GM18861 (cell line): ENCODE measurements at regions not wholly inside any gene's neighbourhood (a gene's known extent, or its start where the extent isn't known, plus 50 kb on each side); places are given as distances from the start of the nearest gene placed in this dataset.

ENCODE experiments used
- ATAC-seq: cut with Tn5 transposase; IDR thresholded peaks from one replicate; pipeline ENCODE4 v1.9.1; 2021; ENCODE audit not compliant: unreplicated experiment

DNA sequence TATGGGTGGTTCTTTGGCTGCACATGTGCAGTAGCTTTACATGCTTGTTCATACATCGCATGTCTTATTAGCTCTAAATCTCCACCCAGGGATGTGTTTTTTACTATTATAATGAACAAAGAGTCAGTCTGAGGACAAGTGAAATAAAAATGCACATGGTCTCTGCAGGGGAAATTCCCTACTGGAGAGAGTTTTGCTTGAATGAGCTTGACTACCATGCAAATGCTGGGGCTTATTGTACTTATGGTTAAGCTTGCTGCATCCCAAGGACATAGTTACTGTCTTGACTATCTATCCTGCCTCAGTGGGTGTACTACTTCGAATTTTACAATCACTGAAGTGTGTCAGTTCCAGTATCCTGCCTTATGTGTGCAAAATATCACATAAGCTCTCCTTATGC lies 362.7 kb downstream of the TDRD15 start:
- ATAC-seq: no peak

DNA sequence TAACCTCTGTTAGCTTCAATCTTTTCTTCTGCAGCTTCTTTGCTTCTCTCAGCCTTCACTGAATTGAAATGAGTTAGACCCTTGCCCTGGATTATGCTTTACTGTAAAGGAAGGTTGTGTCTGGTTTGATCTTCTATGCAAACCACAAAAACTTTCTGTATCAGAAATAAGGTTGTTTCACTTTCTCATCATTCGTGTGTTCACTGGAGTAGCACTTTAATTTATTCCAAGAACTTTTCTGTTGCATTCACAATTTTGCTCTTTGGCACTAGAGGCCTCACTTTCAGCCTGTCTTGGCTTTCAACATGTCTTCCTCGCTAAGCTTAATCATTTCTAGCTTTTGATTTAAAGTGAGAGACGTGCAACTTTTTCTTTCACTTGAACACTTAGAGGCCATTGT lies 365.3 kb downstream of the TDRD15 start:
- no peak for ATAC-seq

DNA sequence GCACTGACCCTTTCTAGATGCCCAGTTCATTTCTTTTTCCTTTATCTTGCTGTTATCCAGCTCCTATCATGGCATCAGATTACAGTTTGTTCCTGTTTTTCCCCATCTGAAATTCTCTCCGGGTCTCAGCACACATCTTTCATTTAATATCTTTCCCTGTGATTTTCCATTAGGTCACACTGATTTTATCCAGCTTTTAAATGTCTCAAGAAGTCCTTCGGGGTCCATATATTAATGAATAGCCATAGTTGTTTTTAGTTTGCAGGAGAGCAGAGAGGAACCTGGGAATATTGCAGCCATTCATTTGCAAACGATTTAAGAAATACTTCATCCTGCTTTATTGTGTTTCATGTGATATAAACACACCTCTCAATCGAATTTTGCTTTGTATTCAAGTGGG lies 374.2 kb downstream of the TDRD15 start:
- no peak for ATAC-seq

DNA sequence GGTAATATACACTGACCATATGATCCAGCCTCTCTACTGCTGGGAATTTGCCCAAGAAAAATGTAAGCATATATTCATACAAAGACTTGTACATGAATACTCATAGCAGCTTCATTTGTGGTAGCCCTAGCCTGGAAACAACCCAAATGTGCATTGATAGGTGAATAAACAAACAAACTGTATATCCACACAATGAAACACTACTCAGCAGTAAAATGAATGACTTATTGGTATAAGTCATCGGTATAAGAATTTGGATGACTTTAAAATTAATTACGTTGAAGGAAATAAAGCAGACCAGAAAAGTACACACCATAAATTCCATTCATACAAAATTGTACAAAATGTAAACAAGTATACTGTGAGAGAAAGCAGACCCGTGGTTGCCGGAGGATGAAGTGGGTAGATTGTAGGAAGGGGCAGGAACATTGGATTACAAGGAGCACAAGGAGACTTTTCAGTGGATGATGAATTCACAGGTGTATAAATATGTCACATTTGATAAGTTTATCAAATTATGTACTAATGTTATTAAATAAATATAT lies 376.7 kb downstream of the TDRD15 start:
- ATAC-seq: no peak

DNA sequence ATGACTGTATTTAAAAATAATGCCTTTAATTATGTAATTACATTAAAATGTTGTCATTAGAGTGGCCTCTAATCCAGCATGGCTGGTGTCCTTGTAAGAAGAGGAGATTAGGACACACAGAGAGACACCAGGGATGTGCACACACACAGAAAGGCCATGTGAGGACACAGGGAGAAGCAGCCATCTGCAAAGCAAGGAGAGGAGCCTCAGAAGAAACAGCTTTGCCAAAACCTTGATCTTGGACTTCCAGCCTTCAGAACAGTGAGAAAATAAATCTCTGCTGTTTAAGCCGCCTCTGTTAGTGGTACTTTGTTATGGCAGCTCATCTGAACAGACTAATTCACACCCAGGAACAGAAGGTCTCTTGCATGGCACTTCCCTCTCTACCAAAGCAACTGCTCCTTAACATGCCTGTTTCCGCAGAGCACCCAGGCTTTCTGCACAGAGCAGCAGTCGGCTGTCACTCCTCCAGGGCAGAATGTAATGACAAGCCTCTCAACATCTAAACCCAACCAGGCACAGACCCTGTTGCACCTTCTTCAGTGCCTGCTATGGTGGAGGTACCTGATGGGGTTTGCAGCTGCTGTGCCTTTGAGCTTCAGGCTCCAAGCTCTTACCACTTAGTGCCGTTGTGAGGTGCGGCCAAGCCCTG lies 377.7 kb downstream of the TDRD15 start:
- no peak for ATAC-seq

DNA sequence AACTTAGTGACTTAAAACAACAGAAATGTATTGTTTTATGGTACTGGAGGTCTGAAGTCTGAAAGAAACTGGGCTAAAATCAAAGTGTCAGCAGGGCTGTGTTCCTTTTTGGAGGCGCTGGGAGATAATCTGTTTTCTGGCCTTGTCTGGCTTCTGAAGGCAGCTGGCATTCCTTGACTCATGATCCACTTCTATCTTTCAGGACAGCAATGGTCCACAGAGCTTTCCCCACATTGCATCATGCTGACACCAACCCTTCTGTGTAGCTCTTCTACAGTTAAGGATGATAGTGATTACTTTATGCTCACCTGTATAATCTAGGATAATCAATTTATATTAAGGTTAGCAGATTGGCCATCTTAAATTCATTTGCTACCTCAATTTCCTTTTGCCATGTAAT lies 392.1 kb downstream of the TDRD15 start:
- no peak for ATAC-seq

DNA sequence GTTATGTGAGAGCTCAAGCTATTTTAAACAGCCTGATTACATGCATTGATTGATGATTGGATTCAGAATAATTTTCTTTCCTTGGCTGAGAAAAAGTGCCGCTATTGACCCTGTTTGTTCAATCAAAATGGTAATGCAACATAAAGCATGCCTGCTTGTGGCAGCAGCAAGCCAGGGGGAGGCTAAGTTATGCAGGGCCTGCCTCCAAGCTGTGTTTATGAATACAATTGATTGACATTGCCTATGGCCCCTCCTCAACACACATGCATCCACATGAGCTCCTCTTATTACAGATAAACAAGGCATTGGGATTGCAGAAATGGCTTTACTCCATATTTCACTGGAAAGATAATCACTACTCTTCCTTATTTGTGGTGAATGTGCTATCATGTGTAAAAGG lies 395.6 kb downstream of the TDRD15 start:
- ATAC-seq: no peak

DNA sequence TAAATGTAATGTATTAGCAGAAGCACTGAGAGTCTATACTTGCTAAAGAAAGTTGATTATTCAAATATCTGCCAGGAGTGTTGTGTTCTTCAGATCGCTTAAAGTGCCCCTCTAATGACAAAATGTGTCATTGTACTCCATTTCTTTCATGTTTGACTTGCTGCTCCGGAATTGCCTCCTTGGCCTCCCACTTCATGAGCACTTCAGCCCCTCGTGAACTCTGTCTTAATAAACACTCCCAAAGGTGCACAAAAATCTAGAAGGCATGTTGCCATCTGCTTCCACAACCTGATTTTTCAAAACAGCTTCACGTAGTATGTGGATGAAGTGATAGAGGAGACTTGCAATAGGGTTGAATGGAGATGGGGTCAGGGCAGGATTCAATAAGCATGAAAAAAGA lies 396.1 kb downstream of the TDRD15 start:
- ATAC-seq: no peak

DNA sequence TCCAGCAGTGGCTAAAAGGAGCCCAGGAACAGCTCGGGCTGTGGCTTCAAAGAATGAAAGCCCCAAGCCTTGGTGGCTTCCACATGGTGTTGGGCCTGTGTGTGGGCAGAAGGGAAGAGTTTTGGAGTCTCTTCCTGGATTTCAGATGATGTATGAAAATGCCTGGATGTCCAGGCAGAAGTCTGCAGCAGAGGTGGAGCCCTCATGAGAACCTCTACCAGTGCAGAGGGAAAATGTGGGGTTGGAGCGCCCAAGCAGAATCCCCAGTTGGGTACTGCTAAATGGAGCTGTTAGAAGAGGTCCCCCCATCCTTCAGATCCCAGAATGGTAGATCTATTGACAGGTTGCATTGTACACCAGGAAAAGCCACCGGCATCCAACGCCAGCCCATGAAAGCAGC lies 412.1 kb downstream of the TDRD15 start:
- ATAC-seq: no peak

DNA sequence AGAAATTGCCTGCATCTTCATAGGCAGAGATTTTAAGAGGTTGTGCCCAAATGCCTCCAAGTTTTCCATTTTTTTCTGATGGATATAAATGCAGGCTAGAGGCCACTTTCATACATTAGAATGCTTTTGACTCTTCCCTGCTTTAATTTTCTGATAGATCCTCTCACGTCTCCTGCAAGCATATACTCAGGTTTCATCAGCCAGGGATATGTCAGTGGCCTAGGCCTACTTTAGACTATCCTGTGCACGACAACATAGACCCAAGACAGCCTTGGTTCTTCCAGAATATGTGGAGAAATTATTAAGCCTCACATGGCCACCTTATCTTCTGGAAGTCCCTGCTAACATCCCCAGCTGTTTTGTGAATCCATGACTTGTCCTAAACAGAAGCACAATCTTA lies 415.9 kb downstream of the TDRD15 start:
- no peak for ATAC-seq

DNA sequence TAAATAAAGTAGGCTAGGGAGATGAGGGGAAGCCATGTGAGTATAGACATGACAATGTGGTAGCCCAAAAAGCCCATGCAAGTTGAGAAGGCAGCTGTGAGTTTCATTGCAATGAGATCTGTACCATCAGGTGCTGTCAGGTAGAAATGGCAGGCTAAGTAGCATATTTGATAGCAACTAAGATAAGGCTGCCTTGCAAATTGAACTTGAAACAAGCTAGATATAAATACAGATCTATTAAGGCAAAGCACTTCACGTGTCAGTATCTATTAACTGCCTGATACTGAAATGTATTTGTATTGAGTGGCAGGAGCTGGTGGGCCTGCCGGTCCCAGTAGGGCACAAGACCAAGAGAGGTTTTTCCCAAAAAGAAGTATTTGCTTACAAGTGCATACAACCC lies 419.9 kb downstream of the TDRD15 start:
- no peak for ATAC-seq

DNA sequence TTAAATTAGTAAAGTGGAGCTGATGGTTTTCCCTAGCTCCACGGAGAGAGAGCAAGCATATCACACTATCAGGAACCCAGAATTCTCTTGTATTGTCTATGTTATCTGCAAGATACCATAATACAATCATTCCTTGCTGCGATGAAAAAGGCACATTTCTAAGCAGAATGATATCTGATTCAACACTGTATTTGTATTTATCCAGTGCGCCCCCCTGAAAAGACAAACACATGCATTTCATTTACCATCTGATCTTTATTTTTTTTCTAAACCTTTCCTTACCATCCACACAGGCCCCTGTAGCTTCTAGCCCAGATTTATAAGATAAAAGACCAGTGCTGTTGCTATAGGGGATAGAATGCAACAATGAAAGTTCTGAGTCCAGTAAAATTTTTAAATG lies 420.6 kb downstream of the TDRD15 start:
- ATAC-seq: no peak

DNA sequence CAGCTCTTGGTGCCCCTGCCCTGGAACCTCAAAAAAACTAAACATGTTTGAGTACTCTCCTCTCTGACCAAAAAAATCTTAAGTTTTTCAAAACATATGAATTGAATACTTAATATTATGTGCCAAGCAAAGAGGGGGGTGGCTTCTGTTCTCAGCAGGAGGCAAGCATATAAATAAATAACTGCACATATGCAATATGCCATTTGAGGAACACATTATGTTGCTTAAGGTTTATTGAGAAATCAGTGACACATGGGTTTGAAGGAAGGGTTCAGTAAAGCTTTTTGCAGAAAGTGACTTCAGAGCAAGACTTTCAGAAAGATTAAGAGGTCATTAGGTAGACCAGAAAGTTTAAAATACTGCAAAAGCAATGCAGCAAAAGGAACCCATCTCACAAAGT lies 429.2 kb downstream of the TDRD15 start:
- ATAC-seq: no peak

DNA sequence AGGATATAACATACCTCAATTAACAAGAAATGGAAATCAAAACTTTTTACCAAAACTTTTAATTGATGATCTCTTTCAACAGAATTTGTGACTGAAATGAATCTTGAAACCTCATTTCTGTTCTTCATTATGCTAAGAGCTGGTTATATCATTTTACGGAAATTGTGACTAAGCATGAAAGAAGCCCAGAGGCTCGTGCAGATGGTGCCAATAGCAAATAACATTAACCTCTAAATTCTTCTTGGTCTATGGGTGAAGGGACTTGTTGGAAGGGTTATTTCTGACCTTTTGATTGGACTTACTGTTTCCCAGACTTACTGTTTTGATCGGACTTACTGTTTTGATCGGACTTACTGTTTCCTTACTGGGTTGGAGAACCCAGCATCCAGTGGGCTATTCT lies 435.6 kb downstream of the TDRD15 start:
- no peak for ATAC-seq

DNA sequence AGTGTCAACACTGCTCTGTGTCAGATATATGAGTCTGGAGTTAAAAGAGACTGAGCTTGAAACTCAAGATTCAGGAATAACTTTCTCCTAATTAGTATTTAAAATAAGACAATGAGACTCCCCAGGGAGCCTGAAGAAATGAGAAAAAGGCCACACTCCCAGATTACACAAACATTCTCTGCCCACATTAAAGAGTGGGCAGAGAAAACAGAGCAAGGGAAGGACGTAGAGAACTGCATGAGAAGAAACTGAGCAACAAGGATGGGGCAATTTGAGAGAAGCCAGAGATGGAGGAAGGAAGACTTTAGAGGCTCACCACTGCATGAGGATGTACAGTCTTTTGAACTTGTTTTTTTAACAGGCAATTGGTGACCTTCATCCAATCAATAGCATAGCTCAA lies 438.2 kb downstream of the TDRD15 start:
- ATAC-seq: no peak

DNA sequence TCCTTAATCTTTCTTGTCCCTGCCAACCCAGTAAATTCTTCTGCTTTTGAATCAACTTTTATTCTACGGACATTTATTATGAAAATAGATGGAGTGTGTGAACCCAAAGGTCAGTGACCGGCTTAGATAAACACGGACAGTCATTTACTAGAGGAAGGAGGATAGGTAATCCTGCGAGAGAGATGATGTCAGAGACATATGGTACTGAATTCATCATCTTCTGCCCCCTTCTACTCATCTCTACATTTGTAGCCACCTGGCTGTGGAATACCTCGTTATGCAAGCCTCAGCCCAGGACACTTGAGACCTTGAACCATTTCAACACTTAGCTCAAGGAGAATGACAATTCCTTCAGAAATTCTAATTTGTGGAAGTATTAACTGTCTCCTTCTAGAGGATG lies 443.6 kb downstream of the TDRD15 start:
- no peak for ATAC-seq

DNA sequence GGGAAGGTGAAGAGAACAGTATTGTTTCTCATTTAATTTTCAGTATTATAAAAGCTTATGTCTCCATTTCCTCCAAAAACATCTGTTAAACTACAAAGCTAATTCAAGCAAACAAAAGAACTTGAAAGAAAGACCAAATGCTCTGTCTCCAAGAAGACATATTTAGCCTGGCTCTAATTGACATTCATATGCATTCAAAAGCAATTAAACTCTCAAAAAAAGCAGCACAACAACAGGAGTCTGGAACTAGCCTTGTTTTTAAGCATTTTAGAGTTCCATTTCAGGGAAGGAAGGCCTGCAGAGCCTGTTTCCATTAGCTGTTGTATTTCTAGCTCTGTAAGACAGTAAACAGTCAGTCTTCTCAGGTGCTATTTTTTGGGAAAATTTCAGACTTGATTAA lies 447.9 kb downstream of the TDRD15 start:
- no peak for ATAC-seq

DNA sequence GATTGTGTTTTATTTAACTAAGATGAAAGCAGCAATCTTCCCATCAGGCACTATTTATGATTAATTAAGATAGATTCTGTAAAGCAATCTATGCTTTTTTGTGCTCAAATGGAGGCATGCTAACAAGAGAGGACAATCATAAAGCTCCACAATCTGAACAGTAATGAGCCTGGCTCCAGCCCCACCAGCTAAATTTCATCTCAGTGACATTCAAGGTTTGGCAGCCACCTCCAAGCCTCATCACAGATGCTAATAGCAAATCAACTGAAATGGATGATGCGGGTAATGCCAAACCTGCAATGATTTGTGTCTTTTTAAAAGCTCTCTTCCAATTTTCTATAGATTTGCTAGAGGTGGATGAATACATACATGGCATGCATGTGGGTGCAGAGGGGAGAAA lies 456.6 kb downstream of the TDRD15 start:
- no peak for ATAC-seq

DNA sequence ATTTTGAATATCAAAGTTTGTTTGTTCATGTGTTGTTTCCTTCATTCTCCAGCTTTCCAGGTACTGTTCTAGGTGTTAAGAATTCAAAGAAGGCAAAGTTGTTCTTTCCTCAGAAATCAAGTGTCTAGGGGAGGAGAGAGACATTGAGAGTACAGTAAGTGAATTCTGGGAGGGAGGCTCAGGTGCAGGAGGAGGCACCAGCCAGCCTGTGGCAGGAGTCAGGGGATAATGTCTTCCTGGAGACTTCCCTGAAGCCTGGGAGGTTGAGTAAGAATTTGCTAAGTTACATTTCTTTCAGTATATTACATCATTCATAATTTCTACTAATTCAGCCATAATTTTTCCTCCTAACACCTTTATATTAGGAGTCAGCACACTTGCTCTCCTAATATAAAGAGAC lies 462.1 kb downstream of the TDRD15 start:
- no peak for ATAC-seq

DNA sequence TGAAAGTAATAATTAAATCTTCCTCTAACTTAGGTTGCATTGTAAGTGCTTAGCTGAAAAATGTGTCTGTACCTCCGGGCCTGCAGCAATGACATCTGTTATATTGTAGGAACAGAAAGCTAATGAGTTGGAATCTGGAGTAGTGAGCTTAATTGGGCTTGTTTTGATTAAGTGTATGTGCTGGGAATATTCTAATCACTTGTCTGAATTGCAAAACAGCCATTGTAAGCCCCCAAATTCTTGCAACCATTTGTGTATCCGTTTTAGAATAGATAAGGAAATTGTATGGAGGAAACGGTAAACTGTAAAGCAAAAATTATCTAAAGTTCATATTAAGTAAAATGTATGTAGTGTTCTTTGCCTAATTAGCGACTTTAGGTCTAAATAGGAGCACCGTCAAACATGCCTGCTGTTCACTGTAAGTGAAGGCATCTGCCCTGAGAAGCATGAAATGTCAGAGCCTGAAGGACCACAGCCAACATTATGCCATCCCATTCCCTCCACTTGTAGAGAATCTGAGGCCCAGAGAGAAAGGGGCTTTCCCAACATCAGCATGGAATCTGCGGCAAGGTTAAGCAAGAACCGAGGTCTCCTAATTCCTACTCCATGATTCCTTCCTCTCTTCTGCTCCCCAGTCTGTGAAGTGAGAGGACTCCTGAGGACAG lies 466.4 kb downstream of the TDRD15 start:
- no peak for ATAC-seq

DNA sequence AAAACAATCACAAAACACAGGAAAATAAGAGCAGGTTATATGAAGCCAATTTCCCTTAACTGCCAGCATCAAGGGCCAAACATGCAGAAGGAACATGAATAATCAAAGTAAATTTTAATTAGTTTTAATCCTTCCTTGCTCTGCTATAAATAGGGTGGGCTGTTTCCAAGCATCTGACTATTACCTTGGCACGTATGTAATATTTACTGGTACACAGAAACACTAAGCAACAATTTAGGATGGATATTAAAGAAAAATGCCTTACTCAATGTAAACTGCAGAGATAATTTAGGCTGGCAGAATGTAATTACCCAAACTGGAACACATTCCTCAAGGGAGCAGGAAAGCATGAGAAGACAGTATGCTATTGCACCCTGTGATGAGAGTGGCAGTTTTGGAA lies 468.2 kb downstream of the TDRD15 start:
- ATAC-seq: no peak

DNA sequence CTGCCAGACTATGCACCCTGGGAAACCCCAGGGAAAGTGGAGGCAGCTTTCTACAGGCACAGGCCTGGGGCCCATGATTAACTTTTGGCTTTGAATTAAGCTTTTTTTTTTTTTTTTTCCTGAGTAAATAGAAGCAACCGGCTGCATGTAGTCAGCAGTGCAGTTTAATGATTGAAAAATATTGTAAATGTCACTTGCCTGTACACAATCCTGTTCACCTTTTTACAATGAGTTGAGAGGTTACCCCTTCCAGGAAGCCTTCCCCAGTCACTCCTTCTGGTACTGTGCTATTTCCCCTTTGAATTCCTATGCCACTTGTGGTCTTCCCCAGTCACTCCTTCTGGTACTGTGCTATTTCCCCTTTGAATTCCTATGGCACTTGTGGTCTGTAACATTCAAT lies 475.6 kb downstream of the TDRD15 start:
- ATAC-seq: no peak

DNA sequence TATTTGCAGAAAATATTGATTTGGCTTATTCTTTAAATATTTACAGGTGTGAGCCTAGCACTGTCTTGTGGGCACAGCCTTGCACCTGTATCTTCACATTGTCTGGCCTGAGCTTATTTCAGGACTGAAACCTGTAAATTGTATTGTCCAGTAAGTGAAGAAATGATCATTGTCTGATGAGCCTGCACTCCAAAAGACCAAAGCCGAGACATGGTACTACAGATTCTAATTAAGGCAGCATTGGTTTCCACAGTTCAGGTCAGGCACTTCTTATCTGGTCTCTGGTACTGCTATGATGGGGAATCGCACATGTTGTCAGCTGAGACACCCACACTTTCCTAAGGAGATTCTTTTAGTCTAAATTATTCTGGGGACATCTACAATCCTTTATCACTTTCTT lies 479.0 kb downstream of the TDRD15 start:
- ATAC-seq: no peak
